NCI-H1436 (cell line): ENCODE measurements at regions not wholly inside any gene's neighbourhood (a gene's known extent, or its start where the extent isn't known, plus 50 kb on each side); places are given as distances from the start of the nearest gene placed in this dataset.

Experiments
- DNase-seq: peaks from one replicate; lab custom pipeline; 2025; lab: John Stamatoyannopoulos, UW

DNA sequence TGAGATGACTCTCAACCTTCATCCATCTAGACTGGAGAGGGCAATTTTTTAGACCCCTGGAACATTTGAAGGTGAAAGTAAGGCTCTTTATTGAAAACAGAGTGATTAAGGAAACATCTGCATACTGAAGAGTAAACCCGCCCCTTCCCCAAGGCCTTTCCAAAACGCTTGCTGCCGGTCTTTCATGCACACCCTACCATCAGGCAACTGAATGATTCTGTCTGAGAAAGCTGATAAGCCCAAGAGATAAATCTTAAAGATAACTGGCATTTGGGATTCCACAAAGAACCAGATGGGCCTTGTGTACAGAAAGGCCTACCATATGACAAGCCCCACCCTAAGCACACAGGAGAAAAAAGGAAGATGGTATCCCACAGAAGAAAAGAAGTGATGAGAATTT lies 54.4 kb upstream of the PIK3R1 start:
- DNase-seq = no peak

- DNase-seq = no peak
Measured at GRCh38 chr5:68159224-68159951, 56.2 kb upstream of the PIK3R1 start.

- no peak for DNase-seq
Measured at GRCh38 chr5:68155940-68156339, 59.6 kb upstream of the PIK3R1 start.

DNA sequence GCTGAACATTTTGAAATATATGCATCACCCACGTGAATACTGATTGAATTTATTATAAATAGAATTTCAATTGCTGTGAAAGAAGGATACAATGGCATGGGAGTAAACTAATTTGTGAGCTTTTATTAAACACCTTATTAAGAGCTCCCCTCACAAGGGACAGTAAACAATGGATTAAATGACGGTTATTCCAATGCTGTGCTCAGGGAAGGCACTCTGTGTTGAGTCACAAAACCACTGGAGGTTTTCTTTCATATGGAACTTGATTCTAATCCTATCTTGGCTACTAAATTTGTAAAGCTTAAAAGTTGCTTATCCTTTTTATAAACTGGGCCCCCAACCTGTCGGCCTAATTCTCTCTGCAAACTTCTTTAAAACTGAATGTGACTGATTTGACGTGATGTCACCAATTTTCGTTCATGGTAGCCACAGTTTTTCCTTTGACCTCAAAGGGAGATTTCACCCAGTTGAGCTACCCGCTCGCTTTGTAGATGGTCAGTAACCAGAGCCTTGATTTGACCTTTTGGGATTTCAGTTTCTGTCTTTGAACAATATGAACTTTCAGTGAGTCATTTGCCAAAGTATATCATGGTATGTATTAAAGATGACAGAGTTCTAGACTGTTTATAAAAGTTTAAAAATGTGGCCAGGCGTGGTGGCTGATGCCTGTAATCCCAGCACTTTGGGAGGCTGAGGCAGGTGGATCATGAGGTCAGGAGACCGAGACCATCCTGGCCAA lies 61.3 kb upstream of the PIK3R1 start:
- no peak for DNase-seq

GRCh38 chr5:68151812-68152211 lies 63.7 kb upstream of the PIK3R1 start:
- no peak for DNase-seq

- no peak for DNase-seq
Measured at GRCh38 chr5:68149189-68149588, 66.4 kb upstream of the PIK3R1 start.

DNA sequence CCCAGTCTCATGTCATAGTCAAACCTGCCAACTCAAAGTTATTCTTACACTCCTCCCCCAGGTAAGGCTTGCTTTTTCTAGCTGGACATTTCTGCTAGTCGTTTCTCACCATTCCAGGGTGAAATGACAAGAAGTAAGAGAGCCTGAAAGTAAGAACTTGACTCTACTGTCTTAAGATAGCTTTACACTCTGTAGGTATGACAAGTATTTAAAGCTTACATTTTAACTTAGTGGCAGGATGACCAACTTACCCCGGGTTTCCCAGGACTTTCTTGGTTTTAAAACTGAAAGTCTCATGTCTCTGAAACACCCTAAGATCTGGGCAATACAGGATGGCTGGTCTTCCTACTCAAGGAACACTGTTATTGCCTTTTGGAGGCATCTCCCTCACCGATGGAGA lies 67.5 kb upstream of the PIK3R1 start:
- DNase-seq = no peak

- no peak for DNase-seq
Measured at GRCh38 chr5:68147659-68148058, 67.9 kb upstream of the PIK3R1 start.

GRCh38 chr5:68141494-68141893 lies 74.1 kb upstream of the PIK3R1 start:
- DNase-seq = no peak

DNA sequence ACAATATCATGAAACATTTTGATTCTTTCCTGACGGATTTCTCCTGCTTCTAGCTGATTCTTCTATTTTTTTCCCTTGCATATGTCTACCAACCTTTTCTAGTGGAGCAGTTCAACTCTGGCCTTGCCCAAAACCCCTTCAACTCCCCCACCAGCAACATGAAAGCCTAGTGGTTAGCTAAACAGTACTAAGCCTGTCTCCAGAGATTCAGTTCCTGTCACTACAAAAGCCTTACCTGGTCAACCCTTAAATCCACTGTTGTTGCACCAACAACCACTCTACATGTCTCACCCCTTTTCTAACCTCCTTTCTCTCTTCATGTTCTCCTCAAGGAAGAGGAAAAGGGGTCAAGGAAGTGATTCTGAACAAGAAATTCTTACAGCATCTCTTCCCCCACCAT lies 74.8 kb upstream of the PIK3R1 start:
- DNase-seq = no peak

DNA sequence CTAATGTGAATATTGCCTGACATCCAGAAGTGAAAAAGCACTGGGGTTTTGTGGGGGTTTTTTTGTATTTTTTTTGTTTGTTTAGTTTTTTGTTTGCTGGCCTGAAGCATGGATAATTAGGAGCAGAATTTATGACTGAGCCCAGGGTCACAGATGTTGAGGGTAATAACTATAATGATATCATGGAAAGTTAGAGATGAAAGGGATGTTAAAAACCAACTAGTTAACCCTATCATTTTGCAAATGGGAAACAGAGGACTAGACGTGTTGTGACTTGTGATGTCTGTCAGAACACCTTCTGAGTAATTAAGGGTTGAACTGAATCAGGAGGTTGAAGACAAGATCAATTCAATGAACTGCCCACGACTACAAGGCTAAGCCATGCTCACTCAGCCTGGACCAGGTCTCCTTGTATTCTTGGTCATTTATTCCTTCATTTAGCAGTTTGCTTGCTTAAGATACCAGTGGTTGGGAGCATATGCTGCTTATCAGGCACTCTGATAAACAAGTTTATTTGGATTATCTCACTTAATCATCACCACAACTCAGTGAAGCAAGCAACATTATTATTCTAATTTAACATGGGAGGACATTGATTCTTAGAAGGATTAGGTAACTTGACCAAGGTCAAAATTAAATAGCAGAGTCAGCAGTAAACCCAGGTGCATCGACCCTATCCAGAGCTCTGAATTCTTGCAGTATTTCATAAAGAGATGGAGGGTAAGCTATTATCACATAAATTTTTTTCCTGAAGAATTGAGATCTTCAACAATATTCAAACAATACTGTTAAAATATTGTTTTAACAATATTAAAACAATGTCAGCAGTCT lies 75.7 kb upstream of the PIK3R1 start:
- no peak for DNase-seq

DNA sequence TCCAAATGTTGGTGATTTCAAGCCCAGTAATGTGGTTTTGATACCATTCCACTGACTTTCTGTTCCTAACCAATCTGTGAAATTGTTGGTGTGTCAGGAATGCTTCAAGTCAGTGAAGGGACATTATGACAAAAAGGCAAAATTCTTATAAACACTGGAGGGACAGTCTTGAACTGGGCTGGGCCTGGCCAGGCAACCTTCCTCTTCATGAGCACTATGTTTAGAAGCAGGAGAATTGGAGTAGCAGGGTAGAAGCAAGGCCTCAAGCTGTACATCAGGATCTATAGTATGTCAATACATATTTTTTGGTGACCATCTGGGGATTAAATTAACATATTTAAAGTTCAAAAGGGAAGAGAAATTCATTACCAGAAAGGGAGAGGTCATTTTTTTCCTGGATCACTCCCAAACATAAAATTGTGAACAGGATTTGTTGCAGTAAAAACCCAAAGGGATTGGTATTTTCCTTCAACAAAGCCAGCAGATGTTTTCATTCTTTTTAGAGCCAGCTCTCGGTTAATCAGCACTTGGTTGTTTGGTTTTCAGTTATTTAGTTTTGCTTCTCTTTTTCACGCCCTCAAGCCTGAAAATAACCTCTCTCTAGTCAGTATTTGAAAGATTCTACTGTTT lies 77.9 kb upstream of the PIK3R1 start:
- DNase-seq = no peak

- no peak for DNase-seq
Measured at GRCh38 chr5:68134669-68135313, 80.8 kb upstream of the PIK3R1 start.

DNA sequence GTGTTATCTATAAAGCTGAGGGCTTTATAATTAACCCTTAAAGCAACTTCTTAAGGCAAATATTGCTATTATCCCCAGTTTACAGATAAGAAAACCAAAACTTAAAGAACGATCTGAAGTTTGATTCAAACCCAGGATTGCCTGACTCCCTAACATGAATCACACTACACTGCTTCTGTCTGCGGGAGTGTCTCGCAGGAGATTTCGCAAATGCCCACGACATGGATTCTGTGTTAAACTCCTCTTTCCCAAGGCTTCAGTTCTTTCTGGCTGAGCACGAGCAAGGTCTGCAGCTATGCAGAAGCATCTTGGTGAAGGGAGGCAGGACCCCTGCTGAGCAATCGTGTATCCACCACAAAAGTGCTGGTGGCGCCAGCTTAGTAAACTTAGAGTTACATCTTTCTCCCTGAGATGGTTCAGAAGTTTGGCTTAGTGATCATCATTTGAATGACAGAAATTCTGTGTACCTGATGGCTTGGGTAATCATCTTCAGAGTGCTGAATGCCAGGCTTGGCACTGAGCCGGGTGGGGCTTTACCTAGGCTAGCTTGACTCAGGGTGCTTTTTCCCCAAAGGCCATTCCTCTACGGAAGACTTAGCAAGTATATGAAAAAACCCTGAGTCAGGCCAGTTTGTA lies 81.4 kb upstream of the PIK3R1 start:
- DNase-seq = no peak

- no peak for DNase-seq
Measured at GRCh38 chr5:68130253-68130652, 85.3 kb upstream of the PIK3R1 start.

GRCh38 chr5:68129364-68129763 lies 86.2 kb upstream of the PIK3R1 start:
- no peak for DNase-seq

GRCh38 chr5:68126886-68127285 lies 88.7 kb upstream of the PIK3R1 start:
- DNase-seq = no peak

- DNase-seq = no peak
Measured at GRCh38 chr5:68122439-68123328, 92.9 kb upstream of the PIK3R1 start.

- no peak for DNase-seq
Measured at GRCh38 chr5:68116868-68117411, 98.6 kb upstream of the PIK3R1 start.

DNA sequence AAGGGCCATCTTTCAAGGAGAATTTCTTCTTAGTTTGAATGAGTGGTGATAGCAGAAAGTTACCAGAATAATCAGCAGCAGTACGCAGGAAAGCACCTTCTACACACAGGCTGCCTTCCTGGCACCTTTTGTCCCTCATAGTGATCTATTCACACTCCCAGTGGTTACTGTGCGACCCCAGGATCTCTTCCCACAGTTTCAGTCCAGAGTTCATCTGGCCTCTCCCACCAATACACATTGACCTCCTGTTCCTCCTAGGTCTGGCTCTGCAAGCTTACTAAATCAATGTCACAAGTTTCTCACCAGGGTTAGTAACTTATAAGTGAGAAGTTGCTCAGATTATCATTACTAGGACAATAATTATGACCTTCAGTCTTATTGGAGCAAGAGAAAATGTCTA lies 99.1 kb upstream of the PIK3R1 start:
- DNase-seq = no peak
